Tibial nerve (tissue), 3 donors: ENCODE measurements at regions not wholly inside any gene's neighbourhood (a gene's known extent, or its start where the extent isn't known, plus 50 kb on each side); places are given as distances from the start of the nearest gene placed in this dataset.

ENCODE experiments used
- POLR2A ChIP-seq, 2 donors: fragments of 450-650 bp; IDR thresholded peaks; one replicate each; pipeline ENCODE4 v1.6.1; 2017; ENCODE audit warnings: antibody characterized with exemption in 2 of 2, mild to moderate bottlenecking in 2 of 2, moderate library complexity in 2 of 2
- TF ChIP-seq, protein P1 (sequence below), 5 experiments: fragments of 200-600 bp in 3 of 5; fragments of 450-650 bp in 2 of 5; sonication (generic) in 3 of 5; IDR thresholded peaks; one replicate each; pipeline ENCODE4 v1.5.1; 2016 to 2019; ENCODE audit warnings: antibody characterized with exemption in 5 of 5, mild to moderate bottlenecking in 3 of 5, moderate library complexity in 2 of 5

DNA sequence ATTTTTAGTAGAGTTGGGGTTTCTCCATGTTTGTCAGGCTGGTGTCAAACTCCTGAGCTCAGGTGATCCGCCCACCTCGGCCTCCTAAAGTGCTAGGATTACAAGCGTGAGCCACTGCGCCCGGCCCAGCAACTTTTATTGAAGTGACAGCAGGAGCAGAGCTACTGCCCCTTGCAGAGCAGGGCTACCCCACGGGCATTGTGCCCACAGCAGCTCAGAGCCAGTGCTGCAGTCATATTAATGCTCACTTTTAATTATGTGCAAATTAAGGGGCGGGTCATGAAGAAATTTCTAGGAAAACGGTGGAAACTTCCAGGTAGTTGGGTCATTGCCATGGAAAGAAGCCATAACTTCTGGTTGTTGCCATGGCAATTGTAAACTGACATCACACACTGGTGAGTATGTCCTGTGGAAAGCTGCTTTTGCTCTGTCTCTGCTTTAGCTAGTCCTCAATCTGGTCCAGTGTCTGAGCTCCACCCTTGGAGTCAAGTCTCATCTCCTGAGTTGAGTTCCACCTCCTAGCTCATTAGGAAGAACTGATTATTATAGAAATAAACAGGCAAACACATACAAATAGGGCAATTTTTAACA is 127.3 kb upstream of the ADGRL4 start:
- TF ChIP-seq, protein P1, sequence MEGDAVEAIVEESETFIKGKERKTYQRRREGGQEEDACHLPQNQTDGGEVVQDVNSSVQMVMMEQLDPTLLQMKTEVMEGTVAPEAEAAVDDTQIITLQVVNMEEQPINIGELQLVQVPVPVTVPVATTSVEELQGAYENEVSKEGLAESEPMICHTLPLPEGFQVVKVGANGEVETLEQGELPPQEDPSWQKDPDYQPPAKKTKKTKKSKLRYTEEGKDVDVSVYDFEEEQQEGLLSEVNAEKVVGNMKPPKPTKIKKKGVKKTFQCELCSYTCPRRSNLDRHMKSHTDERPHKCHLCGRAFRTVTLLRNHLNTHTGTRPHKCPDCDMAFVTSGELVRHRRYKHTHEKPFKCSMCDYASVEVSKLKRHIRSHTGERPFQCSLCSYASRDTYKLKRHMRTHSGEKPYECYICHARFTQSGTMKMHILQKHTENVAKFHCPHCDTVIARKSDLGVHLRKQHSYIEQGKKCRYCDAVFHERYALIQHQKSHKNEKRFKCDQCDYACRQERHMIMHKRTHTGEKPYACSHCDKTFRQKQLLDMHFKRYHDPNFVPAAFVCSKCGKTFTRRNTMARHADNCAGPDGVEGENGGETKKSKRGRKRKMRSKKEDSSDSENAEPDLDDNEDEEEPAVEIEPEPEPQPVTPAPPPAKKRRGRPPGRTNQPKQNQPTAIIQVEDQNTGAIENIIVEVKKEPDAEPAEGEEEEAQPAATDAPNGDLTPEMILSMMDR (IDR thresholded peaks at IDR 0.05) = no peak
- no peak for TF ChIP-seq POLR2A (IDR thresholded peaks at IDR 0.05)
